Stomach (tissue), 8 donors: ENCODE measurements at regions not wholly inside any gene's neighbourhood (a gene's known extent, or its start where the extent isn't known, plus 50 kb on each side); places are given as distances from the start of the nearest gene placed in this dataset.

ENCODE experiments used
- DNase-seq, 2 donors: peaks; one replicate each; pipeline versions ENCODE4 v3.0.0 to v3.0.0-alpha.2; 2013 to 2019
- H3K27ac ChIP-seq, 5 donors: fragments of 200-600 bp in 4 of 5; sonication (generic) in 4 of 5; one replicate each; pipeline ENCODE4 v1.5.1; 2013 to 2019; ENCODE audit warnings: mild to moderate bottlenecking in 1 of 5, moderate library complexity in 1 of 5
- H3K27me3 ChIP-seq, 3 donors: fragments of 200-600 bp; sonication (generic); one replicate each; pipeline ENCODE4 v1.5.1; 2017 to 2019; ENCODE audit warnings: mixed run types in 1 of 3
- H3K36me3 ChIP-seq, 4 donors: fragments of 200-600 bp; sonication (generic); 1 replicate in 3 of 4; 2 replicates in 1 of 4; pipeline ENCODE4 v1.5.1; 2016 to 2019
- H3K4me1 ChIP-seq, 4 donors: fragments of 200-600 bp; sonication (generic); one replicate each; pipeline ENCODE4 v1.5.1; 2016 to 2019
- H3K4me3 ChIP-seq, 4 donors: fragments of 200-600 bp; sonication (generic) in 3 of 4; one replicate each; pipeline ENCODE4 v1.5.1; 2016 to 2019; ENCODE audit warnings: mild to moderate bottlenecking in 1 of 4
- H3K9me3 ChIP-seq, 4 donors: fragments of 200-600 bp; sonication (generic); one replicate each; pipeline ENCODE4 v1.5.1; 2016 to 2019
- CTCF ChIP-seq, 7 experiments: fragments of 450-650 bp in 4 of 7; fragments of 200-600 bp in 3 of 7; sonication (generic) in 3 of 7; IDR thresholded peaks; one replicate each; pipeline ENCODE4 v1.5.1; 2016 to 2019; ENCODE audit warnings: antibody characterized with exemption in 7 of 7, control low read depth in 2 of 7, mild to moderate bottlenecking in 1 of 7
- EP300 ChIP-seq: sonication (generic); formaldehyde crosslinking; IDR thresholded peaks from one replicate; pipeline ENCODE4 v1.6.1; 2017; ENCODE audit warnings: antibody characterized with exemption
- POLR2A ChIP-seq, 4 donors: fragments of 450-650 bp; IDR thresholded peaks; one replicate each; pipeline ENCODE4 v1.6.1; 2016; ENCODE audit warnings: antibody characterized with exemption in 4 of 4, control low read depth in 2 of 4, mild to moderate bottlenecking in 1 of 4, moderate library complexity in 1 of 4
- POLR2AphosphoS5 ChIP-seq, 3 donors: sonication (generic); formaldehyde crosslinking; IDR thresholded peaks; one replicate each; pipeline ENCODE4 v1.6.1; 2016; ENCODE audit warnings: antibody characterized with exemption in 3 of 3
- WGBS, 5 donors: extraction: QIAGEN DNeasy Blood & Tissue Kit in 3 of 5; methylation state at CpG; one replicate each; pipeline versions ENCODE4 v1.1.5 to v1.1.7; 2013 to 2018; 5-methylcytosine and 5-hydroxymethylcytosine counted together
- intact Hi-C: fragments of 100-400 bp; cut with DNase I; formaldehyde crosslinking; loops from one replicate; pipeline ENCODE4 v1.15.1; 2023; ENCODE audit warnings: low total_unique reads
- donor health status: healthy with polysubstance abuse.
- donor health status: Bipolar disorder and iron deficiency.
- donor health status: healthy.

GRCh38 chr1:221180704-221181368, 301.6 kb downstream of the HLX start:
- Histone ChIP-seq H3K4me1 (no peaks in the 10 kb centered on the region), H3K9me3 (no peaks in the 10 kb centered on the region), H3K27ac (no peak overlapping the region), H3K36me3 (no peaks in the 10 kb centered on the region), H3K27me3 (no peaks in the 10 kb centered on the region), H3K4me3 (no peak overlapping the region)
- DNase-seq, result no peak
- no peak for TF ChIP-seq EP300
- TF ChIP-seq CTCF (IDR thresholded peaks at IDR 0.05), result no peak
- TF ChIP-seq POLR2A (IDR thresholded peaks at IDR 0.05), result no peak
- TF ChIP-seq POLR2AphosphoS5 (IDR thresholded peaks at IDR 0.05), result no peak
- 64 to 85% (median 80%) methylated on average over 1 of the region's 1 CpG for WGBS, 5 donors
- intact Hi-C loops, result no loop called here

- no peaks in the 10 kb centered on the region for H3K9me3 ChIP-seq
- H3K4me3 ChIP-seq, result no peak overlapping the region
- no peak for DNase-seq
- intact Hi-C loops, result no loop called here
- no peak for TF ChIP-seq POLR2AphosphoS5 (IDR thresholded peaks at IDR 0.05)
- TF ChIP-seq CTCF (IDR thresholded peaks at IDR 0.05), result no peak
- no peak for TF ChIP-seq POLR2A (IDR thresholded peaks at IDR 0.05)
- TF ChIP-seq EP300, result no peak
- no peak overlapping the region for H3K27ac ChIP-seq
- WGBS, 5 donors, result 68 to 74% (median 73%) methylated on average over 4 of the region's 4 CpGs
- H3K36me3 ChIP-seq, result no peaks in the 10 kb centered on the region
- no peaks in the 10 kb centered on the region for H3K27me3 ChIP-seq
- H3K4me1 ChIP-seq, result no peaks in the 10 kb centered on the region
These were observed 303.7 kb downstream of the HLX start for GRCh38 chr1:221182791-221183533.

DNA sequence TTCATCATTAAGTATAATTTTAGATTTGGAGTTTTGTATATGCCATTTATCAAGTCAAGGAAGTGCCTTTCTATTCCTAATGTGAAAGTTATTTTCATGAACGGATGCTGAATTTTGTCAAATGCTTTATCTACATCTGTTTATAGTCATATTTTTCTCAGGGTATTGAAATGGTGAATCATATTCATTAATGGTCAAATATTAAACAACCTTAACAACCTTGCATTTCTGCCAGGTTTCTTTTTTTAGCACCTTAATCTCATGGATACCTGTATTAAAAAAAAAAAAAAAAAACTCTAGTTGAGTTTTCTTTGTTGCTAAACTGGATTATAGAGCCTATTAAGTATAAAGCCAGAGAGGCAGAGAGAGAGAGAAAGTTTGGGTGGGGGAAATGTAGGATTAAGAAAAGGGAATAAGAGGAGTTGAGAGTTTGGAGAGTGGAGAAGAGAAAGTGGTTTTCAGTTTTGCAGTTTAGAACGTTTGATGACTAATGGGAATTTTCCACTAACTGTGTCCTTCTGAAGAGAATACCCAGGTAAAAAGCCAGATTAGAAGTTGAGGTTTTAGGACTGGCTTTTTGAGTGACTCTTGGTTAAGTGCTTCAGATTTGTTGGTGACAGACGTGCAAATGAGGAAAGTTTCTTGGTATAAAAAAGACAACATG, 305.0 kb downstream of the HLX start:
- H3K27me3 ChIP-seq, result no peaks in the 10 kb centered on the region
- intact Hi-C loops, result no loop called here
- no peak overlapping the region for H3K4me3 ChIP-seq
- TF ChIP-seq EP300, result no peak
- TF ChIP-seq POLR2A (IDR thresholded peaks at IDR 0.05), result no peak
- TF ChIP-seq CTCF (IDR thresholded peaks at IDR 0.05), result no peak
- no peak for TF ChIP-seq POLR2AphosphoS5 (IDR thresholded peaks at IDR 0.05)
- 53 to 65% (median 56%) methylated on average over 3 of the region's 3 CpGs for WGBS, 5 donors
- DNase-seq, result no peak
- H3K9me3 ChIP-seq, result no peaks in the 10 kb centered on the region
- H3K4me1 ChIP-seq, result no peaks in the 10 kb centered on the region
- no peaks in the 10 kb centered on the region for H3K36me3 ChIP-seq
- H3K27ac ChIP-seq, result no peak overlapping the region

- Histone ChIP-seq H3K27ac (no peak overlapping the region), H3K9me3 (no peaks in the 10 kb centered on the region), H3K27me3 (no peaks in the 10 kb centered on the region), H3K36me3 (no peaks in the 10 kb centered on the region), H3K4me3 (no peak overlapping the region), H3K4me1 (no peaks in the 10 kb centered on the region)
- WGBS, 5 donors, result 47 to 62% (median 58%) methylated on average over 1 of the region's 1 CpG
- intact Hi-C loops, result no loop called here
- no peak for TF ChIP-seq CTCF (IDR thresholded peaks at IDR 0.05)
- TF ChIP-seq EP300, result no peak
- TF ChIP-seq POLR2A (IDR thresholded peaks at IDR 0.05), result no peak
- TF ChIP-seq POLR2AphosphoS5 (IDR thresholded peaks at IDR 0.05), result no peak
- DNase-seq, result no peak
These were observed 307.9 kb downstream of the HLX start for GRCh38 chr1:221187174-221187573.
